IPS DF 6.9 (cell line): ENCODE measurements at regions not wholly inside any gene's neighbourhood (a gene's known extent, or its start where the extent isn't known, plus 50 kb on each side); places are given as distances from the start of the nearest gene placed in this dataset.

Experiments
- DNase-seq: peaks from one replicate; pipeline ENCODE4 v3.0.0-alpha.2; 2013; ENCODE audit warnings: low read depth, low spot score
- H3K27ac ChIP-seq: one replicate; pipeline ENCODE4 v1.5.1; 2013; ENCODE audit warnings: low read length, control low read depth
- H3K27me3 ChIP-seq: 2 replicates; pipeline ENCODE4 v1.6.1; 2013; ENCODE audit warnings: mild to moderate bottlenecking, low read length; ENCODE audit not compliant: control insufficient read depth, insufficient read depth
- H3K36me3 ChIP-seq: 2 replicates; pipeline ENCODE4 v1.6.1; 2013; ENCODE audit warnings: low read length; ENCODE audit not compliant: control insufficient read depth, insufficient read depth
- H3K4me1 ChIP-seq: 2 replicates; pipeline ENCODE4 v1.6.1; 2013; ENCODE audit warnings: low read length; ENCODE audit not compliant: control insufficient read depth, insufficient read depth
- H3K4me3 ChIP-seq: 2 replicates; pipeline ENCODE4 v1.5.1; 2013; ENCODE audit warnings: mild to moderate bottlenecking, low read length
- H3K9me3 ChIP-seq: 2 replicates; pipeline ENCODE4 v1.6.1; 2013; ENCODE audit warnings: low read length, inconsistent platforms; ENCODE audit not compliant: control insufficient read depth, insufficient read depth
- WGBS: extraction: QIAGEN DNeasy Blood & Tissue Kit; methylation state at CpG from one replicate; pipeline ENCODE4 v1.1.7; 2013; ENCODE audit warnings: mixed read lengths, missing lambda C conversion rate; ENCODE audit not compliant: insufficient read length, insufficient coverage; 5-methylcytosine and 5-hydroxymethylcytosine counted together

DNA sequence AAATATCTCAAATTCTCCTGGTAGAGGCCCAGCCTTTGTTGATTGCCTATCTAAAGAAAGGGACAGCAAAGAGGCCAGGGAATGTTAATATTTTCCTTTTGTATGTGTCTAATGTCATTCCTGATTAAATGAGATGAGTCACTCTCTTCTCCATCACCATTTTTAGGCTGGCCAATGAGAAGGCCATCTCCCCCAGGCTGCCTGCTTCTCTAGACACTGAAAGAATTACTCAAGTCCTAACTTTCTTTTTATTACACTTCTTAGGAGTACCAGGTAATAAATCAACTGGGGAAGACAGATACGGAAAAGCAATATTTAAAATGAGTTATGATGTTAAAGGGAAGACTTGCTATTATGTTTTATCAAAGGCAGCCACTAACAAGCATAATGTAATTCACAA, 259.2 kb upstream of the SORL1-AS1 start:
- Histone ChIP-seq H3K4me3 (no peak overlapping the region), H3K27me3 (no peaks in the 10 kb centered on the region), H3K4me1 (no peaks in the 10 kb centered on the region), H3K9me3 (no peaks in the 10 kb centered on the region), H3K36me3 (no peaks in the 10 kb centered on the region), H3K27ac (no peak overlapping the region)
- no CpG with 5 or more reads among the region's 1 CpG for WGBS
- no peak for DNase-seq

DNA sequence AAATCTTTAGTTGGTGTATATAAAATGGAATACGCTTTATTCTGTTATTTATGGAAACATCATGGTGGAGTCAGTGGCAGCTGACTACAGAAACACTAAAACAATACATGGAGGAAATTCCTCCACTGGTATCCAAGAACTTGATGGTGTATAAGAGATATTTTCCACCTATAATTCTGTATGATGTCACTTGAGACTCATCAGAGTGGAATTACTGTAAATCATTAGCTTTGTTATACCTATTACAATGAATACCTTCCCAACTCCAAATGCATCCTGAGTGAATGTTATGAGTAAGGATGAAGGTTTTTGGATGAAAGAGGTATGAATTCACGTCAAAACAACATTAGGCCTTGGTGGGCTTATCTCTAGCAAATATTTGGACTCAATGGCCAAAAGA, 258.5 kb upstream of the SORL1-AS1 start:
- no peaks in the 10 kb centered on the region for H3K9me3 ChIP-seq
- DNase-seq: no peak
- no peaks in the 10 kb centered on the region for H3K36me3 ChIP-seq
- H3K4me3 ChIP-seq: no peak overlapping the region
- no peaks in the 10 kb centered on the region for H3K4me1 ChIP-seq
- H3K27ac ChIP-seq: no peak overlapping the region
- WGBS: no CpG with 5 or more reads among the region's 2 CpGs
- no peaks in the 10 kb centered on the region for H3K27me3 ChIP-seq

DNA sequence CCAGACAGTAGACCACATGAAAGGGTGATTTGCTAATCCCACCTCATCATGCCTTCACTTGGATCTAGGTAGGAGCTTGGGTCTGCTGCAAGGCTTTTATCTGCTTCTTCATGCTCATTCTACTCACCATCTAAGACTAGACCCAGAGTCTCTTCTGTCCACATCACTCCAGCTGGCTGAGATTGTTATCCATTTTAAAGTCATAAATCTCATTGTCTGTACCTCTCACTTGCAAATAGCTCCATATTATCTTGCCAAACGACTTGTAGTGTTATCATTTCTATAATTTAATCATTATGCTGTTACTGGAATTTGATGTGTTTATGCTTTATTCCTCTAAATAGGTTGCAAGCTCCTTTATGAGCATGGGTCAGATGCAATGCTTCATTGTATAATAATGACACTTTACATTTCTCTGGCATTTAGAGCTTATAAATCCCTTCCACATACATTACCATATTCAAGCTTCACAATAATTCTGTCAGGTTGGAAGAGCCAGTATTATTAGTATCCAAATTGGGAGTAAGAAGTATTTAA, 254.2 kb upstream of the SORL1-AS1 start:
- H3K4me1 ChIP-seq: no peaks in the 10 kb centered on the region
- no peak for DNase-seq

DNA sequence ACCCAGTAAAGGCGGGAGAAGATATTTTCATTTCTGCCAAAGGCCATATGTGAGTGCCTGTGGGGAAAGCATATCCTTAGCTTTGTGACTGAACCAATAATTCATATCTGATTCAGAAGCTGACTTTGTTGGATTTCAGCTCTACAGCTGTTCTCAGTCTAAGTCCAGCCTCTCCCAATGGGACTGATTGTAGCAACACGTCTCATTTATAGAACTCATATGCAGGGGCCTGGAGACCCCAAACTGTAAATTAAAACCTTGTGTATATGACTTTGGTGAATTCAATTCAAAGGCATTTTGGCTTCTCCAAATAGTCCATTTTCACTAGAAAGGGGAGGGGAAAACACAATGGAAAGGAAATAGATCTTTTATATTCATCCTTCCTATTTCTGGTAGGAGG, 250.4 kb upstream of the SORL1-AS1 start:
- H3K4me3 ChIP-seq: no peak overlapping the region
- no peaks in the 10 kb centered on the region for H3K4me1 ChIP-seq
- no peak overlapping the region for H3K27ac ChIP-seq
- no peaks in the 10 kb centered on the region for H3K9me3 ChIP-seq
- no peaks in the 10 kb centered on the region for H3K36me3 ChIP-seq
- H3K27me3 ChIP-seq: no peaks in the 10 kb centered on the region
- WGBS: no CpG with 5 or more reads among the region's 2 CpGs
- no peak for DNase-seq

More for the DNA sequence above, 254.2 kb upstream of the SORL1-AS1 start:
- WGBS: no CpG with 5 or more reads among the region's 1 CpG
- H3K27ac ChIP-seq: no peak overlapping the region
- H3K9me3 ChIP-seq: no peaks in the 10 kb centered on the region
- H3K27me3 ChIP-seq: no peaks in the 10 kb centered on the region
- H3K4me3 ChIP-seq: no peak overlapping the region
- H3K36me3 ChIP-seq: no peaks in the 10 kb centered on the region

DNA sequence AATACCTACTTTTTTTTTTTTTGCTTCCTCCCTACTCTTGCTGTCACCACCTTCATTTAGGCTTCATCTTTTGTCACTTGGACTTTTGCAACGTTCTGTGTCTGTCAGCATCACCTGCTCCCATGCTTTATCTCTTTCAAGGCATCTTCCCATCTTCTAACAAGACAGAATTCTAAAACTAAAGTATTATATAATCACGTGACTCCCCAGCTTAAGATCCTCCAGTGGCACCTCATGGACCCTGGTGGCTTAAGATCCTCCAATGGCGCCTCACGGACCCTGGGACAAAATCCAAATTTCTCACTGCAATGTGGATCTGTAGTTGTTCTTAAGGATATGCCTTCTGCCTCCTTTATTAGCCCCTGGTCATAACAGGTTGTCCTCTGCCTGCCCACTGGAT, 248.2 kb upstream of the SORL1-AS1 start:
- DNase-seq: no peak
- no peak overlapping the region for H3K27ac ChIP-seq
- no peak overlapping the region for H3K4me3 ChIP-seq
- no peaks in the 10 kb centered on the region for H3K27me3 ChIP-seq
- no peaks in the 10 kb centered on the region for H3K9me3 ChIP-seq
- no peaks in the 10 kb centered on the region for H3K4me1 ChIP-seq
- WGBS: no CpG with 5 or more reads among the region's 4 CpGs
- H3K36me3 ChIP-seq: no peaks in the 10 kb centered on the region

DNA sequence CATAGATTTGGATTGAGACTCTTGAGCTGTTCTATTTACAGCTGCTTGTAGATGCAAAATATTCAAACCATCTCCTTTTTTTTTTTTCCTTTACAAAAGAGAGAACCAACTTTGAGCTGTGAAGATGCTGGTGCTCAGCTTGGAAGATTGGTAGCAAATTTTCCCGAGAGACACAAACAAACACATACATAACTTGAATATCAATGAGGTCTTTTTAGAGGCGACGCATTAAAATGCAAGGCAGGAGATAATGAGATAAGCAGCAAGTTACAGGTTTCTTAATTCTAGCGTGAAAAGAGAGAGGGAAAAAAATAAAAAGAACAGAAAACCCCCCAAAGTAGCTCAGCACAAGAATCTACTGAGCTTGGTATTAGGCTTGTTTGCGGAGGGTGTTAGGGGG, 247.0 kb upstream of the SORL1-AS1 start:
- WGBS: no CpG with 5 or more reads among the region's 5 CpGs
- DNase-seq: no peak
- Histone ChIP-seq H3K4me3 (no peak overlapping the region), H3K9me3 (no peaks in the 10 kb centered on the region), H3K4me1 (no peaks in the 10 kb centered on the region), H3K27me3 (no peaks in the 10 kb centered on the region), H3K27ac (no peak overlapping the region), H3K36me3 (no peaks in the 10 kb centered on the region)

DNA sequence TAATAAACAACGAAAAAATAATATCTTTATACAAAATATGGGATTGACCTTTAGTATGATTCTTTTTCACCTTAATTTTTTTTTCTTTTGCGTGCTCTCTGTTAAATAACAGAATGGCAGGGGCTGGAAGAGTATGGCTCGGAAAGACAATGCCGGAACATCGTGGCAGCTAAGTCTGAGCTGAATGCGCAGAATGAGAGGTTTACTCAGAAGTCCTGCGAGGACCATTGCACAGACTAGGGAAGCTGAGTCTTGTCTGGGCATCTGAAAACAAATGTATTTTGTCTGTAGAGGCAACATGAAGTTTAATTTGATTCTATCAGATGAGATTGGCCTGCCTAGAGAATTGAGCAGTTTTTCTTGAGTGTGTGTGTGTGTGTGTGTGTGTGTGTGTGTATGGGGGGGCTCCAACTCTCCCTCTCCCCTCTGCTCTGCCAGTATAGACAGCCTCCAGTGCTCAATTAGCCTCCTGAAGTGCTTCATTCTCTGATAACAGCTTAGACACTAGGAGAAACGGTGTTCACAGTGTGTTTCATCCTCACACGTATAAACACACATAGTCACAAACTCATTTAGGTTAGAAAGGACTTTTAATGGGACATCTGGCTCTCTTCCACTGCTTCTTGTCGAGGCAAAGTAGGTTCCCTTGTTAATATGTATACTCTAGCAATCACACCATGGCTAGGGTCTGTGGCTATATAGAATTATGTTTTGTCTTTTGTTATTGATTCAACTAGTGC, 244.3 kb upstream of the SORL1-AS1 start:
- Histone ChIP-seq H3K27me3 (no peaks in the 10 kb centered on the region), H3K36me3 (no peaks in the 10 kb centered on the region), H3K4me1 (no peaks in the 10 kb centered on the region), H3K27ac (no peak overlapping the region), H3K4me3 (no peak overlapping the region), H3K9me3 (no peaks in the 10 kb centered on the region)
- WGBS: no CpG with 5 or more reads among the region's 10 CpGs
- no peak for DNase-seq

DNA sequence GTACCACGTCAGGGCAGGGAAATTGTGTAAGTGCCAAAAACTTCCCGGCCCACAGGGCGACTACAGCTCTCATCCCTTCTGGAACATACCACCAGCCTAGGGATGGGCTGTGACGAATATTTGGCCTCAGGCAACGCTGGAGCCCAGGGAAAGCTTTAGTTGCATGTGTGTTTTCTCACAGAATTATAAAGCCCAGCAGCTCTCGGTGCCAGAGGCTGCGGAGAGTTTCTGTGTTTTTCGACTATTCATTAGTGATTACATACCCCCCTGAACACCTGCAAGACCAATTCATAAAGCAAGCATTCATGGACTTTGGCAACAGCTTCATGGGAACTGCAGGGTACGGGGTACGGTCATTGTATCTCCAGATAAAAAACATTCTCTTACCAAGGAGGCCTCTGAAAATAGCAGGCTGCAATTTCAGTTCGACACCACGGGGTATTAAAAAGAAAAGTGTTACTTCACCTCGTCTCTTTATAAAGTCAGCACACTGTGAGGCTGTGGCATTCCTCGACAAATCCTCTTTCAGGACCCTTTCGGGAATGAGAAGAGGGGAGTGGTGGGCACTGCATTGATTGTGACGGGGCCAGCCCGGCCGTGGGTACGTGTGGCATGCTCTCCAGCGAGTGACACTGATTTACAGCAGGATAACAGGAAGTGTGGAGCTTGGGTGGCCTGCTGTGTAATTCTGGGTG, 243.6 kb upstream of the SORL1-AS1 start:
- no peaks in the 10 kb centered on the region for H3K4me1 ChIP-seq
- H3K27ac ChIP-seq: no peak overlapping the region
- no CpG with 5 or more reads among the region's 20 CpGs for WGBS
- no peaks in the 10 kb centered on the region for H3K36me3 ChIP-seq
- no peaks in the 10 kb centered on the region for H3K9me3 ChIP-seq
- no peaks in the 10 kb centered on the region for H3K27me3 ChIP-seq
- H3K4me3 ChIP-seq: no peak overlapping the region
- no peak for DNase-seq

DNA sequence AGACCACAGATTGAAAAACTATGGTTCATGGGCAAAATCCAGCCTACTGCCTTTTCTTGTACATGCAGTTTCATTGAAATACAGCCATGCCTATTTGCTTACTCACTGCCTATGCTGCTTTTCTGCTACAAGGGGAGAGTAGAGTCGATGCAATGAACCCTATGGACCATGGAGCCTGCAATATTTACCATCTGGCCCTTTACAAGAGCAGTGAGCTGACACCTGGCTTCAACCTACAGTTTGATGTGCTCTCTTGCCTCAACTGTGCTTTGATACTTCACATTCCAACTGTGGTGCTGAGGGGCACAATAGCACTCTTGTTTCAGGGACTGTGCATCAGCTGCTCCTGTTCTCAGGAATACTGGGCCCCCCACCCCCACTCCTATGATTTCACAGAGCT, 239.5 kb upstream of the SORL1-AS1 start:
- Histone ChIP-seq H3K36me3 (no peaks in the 10 kb centered on the region), H3K27ac (no peak overlapping the region), H3K27me3 (no peaks in the 10 kb centered on the region), H3K4me1 (peaks cover 4% of the 10 kb centered on the region), H3K4me3 (no peak overlapping the region), H3K9me3 (no peaks in the 10 kb centered on the region)
- WGBS: no CpG with 5 or more reads among the region's 1 CpG
- DNase-seq: no peak

DNA sequence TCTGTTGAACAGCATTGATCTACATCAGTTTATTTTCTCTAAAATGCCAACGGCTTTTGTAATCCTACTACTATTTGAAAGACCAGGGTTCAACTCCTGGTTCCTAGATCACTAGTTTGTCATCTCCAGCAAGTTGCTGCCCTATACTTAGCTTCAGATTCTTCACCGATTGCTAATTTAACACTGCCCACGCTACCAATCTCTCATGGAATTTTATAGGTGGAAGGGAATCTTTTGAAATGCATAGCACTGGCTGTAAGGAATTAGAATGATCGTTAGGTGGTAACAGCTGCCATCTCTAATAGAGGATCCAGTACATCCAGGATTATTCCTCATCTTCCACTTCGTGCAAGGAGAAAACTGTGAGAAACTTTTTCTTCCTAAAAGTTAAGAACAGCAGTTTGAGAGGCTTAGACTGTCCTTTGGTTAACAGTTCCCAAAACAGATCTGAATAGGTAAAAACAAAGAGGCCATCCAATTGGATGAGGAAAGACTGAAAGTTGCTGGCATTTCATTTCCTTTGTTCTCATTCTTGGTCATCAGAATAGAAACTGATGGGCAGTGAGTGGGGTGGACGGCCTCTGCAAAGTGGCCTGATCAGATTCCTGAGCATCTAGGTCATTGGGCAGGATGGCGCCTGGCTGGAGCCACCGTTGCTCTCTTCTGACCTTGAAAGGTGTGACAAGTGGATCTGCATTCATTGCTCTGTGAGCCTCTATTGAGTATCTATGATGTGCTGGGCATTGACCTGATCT, 236.3 kb upstream of the SORL1-AS1 start:
- H3K27ac ChIP-seq: no peak overlapping the region

More for the DNA sequence above, 236.3 kb upstream of the SORL1-AS1 start:
- no peaks in the 10 kb centered on the region for H3K27me3 ChIP-seq
- H3K4me1 ChIP-seq: peaks cover 4% of the 10 kb centered on the region
- no peaks in the 10 kb centered on the region for H3K9me3 ChIP-seq
- no CpG with 5 or more reads among the region's 8 CpGs for WGBS
- H3K36me3 ChIP-seq: no peaks in the 10 kb centered on the region
- no peak for DNase-seq
- no peak overlapping the region for H3K4me3 ChIP-seq
